Right lobe of liver (tissue), 6 donors: ENCODE measurements at regions not wholly inside any gene's neighbourhood (a gene's known extent, or its start where the extent isn't known, plus 50 kb on each side); places are given as distances from the start of the nearest gene placed in this dataset.

Experiments used
- ATAC-seq, 4 donors: fragments of 200-7000 bp; cut with Tn5 transposase; one replicate each; pipeline ENCODE4 v1.9.1; 2020; ENCODE audit warnings: mild to moderate bottlenecking in 4 of 4, moderate library complexity in 4 of 4
- DNase-seq, 3 donors: peaks; one replicate each; pipeline ENCODE4 v3.0.0-alpha.2; 2020
- H3K27ac ChIP-seq, 3 donors: fragments of 200-600 bp; one replicate each; pipeline ENCODE4 v1.8.0; 2022
- H3K27me3 ChIP-seq, 2 donors: fragments of 200-600 bp; one replicate each; pipeline ENCODE4 v1.8.0; 2022
- H3K36me3 ChIP-seq, 4 donors: fragments of 200-600 bp; sonication (generic) in 1 of 4; one replicate each; pipeline versions ENCODE4 v1.5.1 to v1.8.0; 2017 to 2022; ENCODE audit warnings: control low read depth in 1 of 4
- H3K4me1 ChIP-seq, 4 donors: fragments of 200-600 bp; sonication (generic) in 1 of 4; one replicate each; pipeline versions ENCODE4 v1.5.1 to v1.8.0; 2017 to 2022; ENCODE audit warnings: control low read depth in 1 of 4
- H3K4me3 ChIP-seq, 3 donors: fragments of 200-600 bp; one replicate each; pipeline ENCODE4 v1.8.0; 2022
- H3K9me3 ChIP-seq, 4 donors: fragments of 200-600 bp; sonication (generic) in 1 of 4; one replicate each; pipeline versions ENCODE4 v1.5.1 to v1.8.0; 2017 to 2022; ENCODE audit warnings: control low read depth in 1 of 4
- CTCF ChIP-seq, 4 donors: fragments of 200-600 bp in 3 of 4; fragments of 450-650 bp in 1 of 4; IDR thresholded peaks; one replicate each; pipeline versions ENCODE4 v1.5.1 to v1.8.0; 2016 to 2022; ENCODE audit warnings: antibody characterized with exemption in 4 of 4, mild to moderate bottlenecking in 2 of 4
- POLR2A ChIP-seq: fragments of 450-650 bp; IDR thresholded peaks from one replicate; pipeline ENCODE4 v1.6.1; 2017; ENCODE audit warnings: antibody characterized with exemption, mild to moderate bottlenecking
- WGBS: methylation state at CpG from one replicate; pipeline ENCODE4 v1.1.6; 2018; ENCODE audit warnings: low coverage, low lambda C conversion rate; ENCODE audit not compliant: insufficient coverage; ENCODE audit errors: missing lambda C conversion rate; 5-methylcytosine and 5-hydroxymethylcytosine counted together
- intact Hi-C, 2 donors: fragments of 100-400 bp; cut with DNase I; formaldehyde crosslinking; loops; one replicate each; pipeline versions ENCODE4 v1.11.2 to v1.14.1; 2022
- donor health status: DM: no; HTN: yes; CAD: no.
- donor health status: DM: no; HTN: no; CAD: no.
- donor health status: DM: no; HTN: no; CAD: no.
- donor health status: DM: no; HTN: yes; CAD: no.
- donor health status: DM: no; HTN: yes; CAD: no.

DNA sequence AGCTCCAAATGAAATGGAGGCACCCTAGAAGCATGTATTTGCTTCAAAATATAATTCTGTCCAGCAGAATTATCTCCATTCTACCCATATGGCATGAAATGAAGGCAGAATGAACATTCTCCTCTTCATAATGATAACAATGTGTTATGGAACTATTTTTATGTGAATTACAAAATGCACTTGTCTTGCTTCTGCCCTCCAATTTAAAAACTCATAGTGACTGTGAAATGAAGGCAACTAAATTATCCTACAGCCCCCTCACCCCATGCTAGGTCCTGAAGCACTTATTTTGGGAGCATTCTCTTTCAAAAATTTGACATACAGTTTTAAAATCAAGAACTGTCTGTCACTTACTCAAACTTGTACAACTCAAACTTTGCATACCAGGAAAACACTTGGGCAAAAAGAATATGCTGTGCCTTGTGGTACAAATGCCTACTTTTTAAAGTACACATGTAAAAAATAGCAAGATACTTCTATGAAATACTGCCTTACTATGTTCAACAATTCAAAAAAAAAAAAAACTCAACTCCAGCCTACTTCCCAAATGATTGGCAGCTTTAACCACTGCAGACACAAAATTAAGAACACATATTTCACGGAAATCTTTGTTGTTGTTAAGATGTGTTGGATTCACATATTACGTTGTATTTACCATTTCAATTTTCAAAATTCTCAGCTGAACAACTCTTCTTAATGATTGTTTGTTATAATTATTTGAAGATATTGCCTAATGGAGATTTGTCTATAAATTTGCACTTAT lies 213.3 kb upstream of the NFIA start:
- no peak for ATAC-seq
- no peaks in the 10 kb centered on the region for H3K36me3 ChIP-seq
- H3K9me3 ChIP-seq: no peaks in the 10 kb centered on the region

DNA sequence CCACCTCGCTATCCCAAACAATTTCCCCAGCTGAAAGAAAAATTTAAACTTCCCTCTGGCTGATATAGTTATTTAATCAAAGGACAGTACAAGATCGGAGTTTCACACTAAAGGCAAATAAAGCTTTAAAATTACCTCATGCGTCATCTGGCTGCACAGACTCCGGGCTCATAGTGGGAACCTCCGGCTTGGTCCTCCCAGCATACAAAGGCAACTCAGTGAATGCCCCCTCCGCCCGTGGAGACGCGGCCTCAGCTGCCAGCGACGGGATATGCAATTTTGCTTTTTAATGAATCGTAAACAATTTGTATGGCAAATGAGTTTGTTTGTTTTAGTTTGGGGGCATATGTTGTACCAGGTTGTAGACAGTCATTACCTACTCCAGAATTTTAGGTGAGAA lies 214.6 kb upstream of the NFIA start:
- Histone ChIP-seq H3K27me3 (no peaks in the 10 kb centered on the region), H3K4me3 (no peak overlapping the region), H3K9me3 (no peaks in the 10 kb centered on the region), H3K27ac (peak overlapping the region in 2 of 3 donors; percentile 26 to 59), H3K4me1 (peaks cover 0 to 17% (median 8%) of the 10 kb centered on the region in 4 donors), H3K36me3 (no peaks in the 10 kb centered on the region)
- WGBS: 75% methylated on average over 10 of the region's 12 CpGs
- ATAC-seq (peak in 1 of 4 donors; percentile 7), DNase-seq (no peak)
- TF ChIP-seq CTCF (IDR thresholded peaks at IDR 0.05) (no peak), POLR2A (no peak)
- intact Hi-C loops: no loop called here

More for the DNA sequence above, 213.3 kb upstream of the NFIA start:
- no peak for TF ChIP-seq CTCF (IDR thresholded peaks at IDR 0.05)
- TF ChIP-seq POLR2A: no peak
- no peak overlapping the region for H3K4me3 ChIP-seq
- intact Hi-C loops: no loop called here
- WGBS: 89% methylated on average over 2 of the region's 2 CpGs
- no peak for DNase-seq
- H3K27ac ChIP-seq: no peak overlapping the region
- peaks cover 0 to 17% (median 8%) of the 10 kb centered on the region in 4 donors for H3K4me1 ChIP-seq
- H3K27me3 ChIP-seq: no peaks in the 10 kb centered on the region

- 14% methylated on average over 3 of the region's 3 CpGs for WGBS
- ATAC-seq (peak; percentile 87 to 95 (median 90)), DNase-seq (no peak)
These were observed 215.3 kb upstream of the NFIA start for GRCh38 chr1:60866917-60867531.

DNA sequence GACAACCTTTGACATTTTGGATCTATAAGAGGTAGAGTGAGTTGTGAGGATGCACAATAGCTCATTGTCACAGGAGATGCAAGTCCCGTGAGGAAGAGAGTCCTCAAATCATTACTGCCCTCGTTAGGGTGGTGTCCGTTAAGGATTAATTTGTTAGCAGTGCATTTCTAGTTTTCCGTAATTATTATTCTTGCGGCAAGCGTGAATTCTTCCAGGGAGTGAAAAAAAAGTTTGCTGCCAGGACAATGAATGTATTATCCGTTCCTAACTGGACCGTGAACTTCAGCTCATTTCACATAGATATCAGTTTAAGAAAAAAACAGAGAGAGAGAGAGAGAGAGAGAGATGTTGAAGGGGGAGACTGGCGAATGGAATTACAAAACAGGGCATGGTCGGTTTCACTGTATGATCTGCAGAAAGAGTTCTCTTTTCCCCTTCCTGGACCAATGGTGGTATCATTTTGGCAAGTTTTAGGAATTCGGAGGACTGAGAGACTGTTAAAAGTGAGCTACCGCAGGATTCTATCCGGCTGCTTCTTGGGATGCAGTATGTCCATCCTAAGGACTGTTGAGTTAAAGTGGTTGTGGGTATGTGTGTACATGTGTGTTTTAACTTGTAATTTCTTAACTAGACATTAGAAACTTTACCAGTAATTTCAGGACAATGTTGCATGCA lies 216.0 kb upstream of the NFIA start:
- WGBS: 49% methylated on average over 13 of the region's 13 CpGs

More at GRCh38 chr1:60866917-60867531, 215.3 kb upstream of the NFIA start:
- no peaks in the 10 kb centered on the region for H3K9me3 ChIP-seq
- no peaks in the 10 kb centered on the region for H3K27me3 ChIP-seq
- intact Hi-C loops: no loop called here
- H3K27ac ChIP-seq: peak overlapping the region; percentile 8 to 59 (median 26)
- H3K4me1 ChIP-seq: peaks cover 0 to 17% (median 8%) of the 10 kb centered on the region in 4 donors
- TF ChIP-seq POLR2A: peak; percentile 28
- TF ChIP-seq CTCF (IDR thresholded peaks at IDR 0.05): no peak
- no peak overlapping the region for H3K4me3 ChIP-seq
- no peaks in the 10 kb centered on the region for H3K36me3 ChIP-seq

More for the DNA sequence above, 216.0 kb upstream of the NFIA start:
- TF ChIP-seq CTCF (IDR thresholded peaks at IDR 0.05) (no peak), POLR2A (no peak)
- Histone ChIP-seq H3K9me3 (no peaks in the 10 kb centered on the region), H3K36me3 (no peaks in the 10 kb centered on the region), H3K4me1 (peaks cover 0 to 17% (median 8%) of the 10 kb centered on the region in 4 donors), H3K4me3 (no peak overlapping the region), H3K27ac (peak overlapping the region in 2 of 3 donors; percentile 26 to 59), H3K27me3 (no peaks in the 10 kb centered on the region)
- peak in 1 of 4 donors; percentile 9 for ATAC-seq
- intact Hi-C loops: no loop called here
- DNase-seq: no peak
